A549 (cell line): ENCODE measurements at regions not wholly inside any gene's neighbourhood (a gene's known extent, or its start where the extent isn't known, plus 50 kb on each side); places are given as distances from the start of the nearest gene placed in this dataset.

Source experiments
- BCL3 ChIP-seq: fragments of >200 bp; sonication (Bioruptor Twin); formaldehyde crosslinking; IDR thresholded peaks from 3 replicates; pipeline ENCODE4 v1.6.1; 2016
- CTCF ChIP-seq: fragments of >200 bp; sonication (Bioruptor Twin); formaldehyde crosslinking; IDR thresholded peaks from 3 replicates; pipeline ENCODE4 v1.5.1; 2016
- POLR2A ChIP-seq: IDR thresholded peaks from 2 replicates; pipeline ENCODE4 v1.6.1; 2012; ENCODE audit warnings: mild to moderate bottlenecking, low read length
- RFX5 ChIP-seq: fragments of 450-650 bp; IDR thresholded peaks from 2 replicates; pipeline ENCODE4 v1.7.1; 2014; ENCODE audit warnings: antibody characterized with exemption, mild to moderate bottlenecking, moderate library complexity

GRCh38 chr21:38597421-38597820 lies 99.1 kb upstream of the ERG start:
- TF ChIP-seq POLR2A = no peak
- no peak for TF ChIP-seq CTCF
- no peak for TF ChIP-seq RFX5
- TF ChIP-seq BCL3 = no peak
